ENCODE measurements at regions not wholly inside any gene's neighbourhood (a gene's known extent, or its start where the extent isn't known, plus 50 kb on each side); places are given as distances from the start of the nearest gene placed in this dataset.
"Not testable (repeated sequence)": the region's sequence is repeated elsewhere in the genome, so short reads cannot be mapped to it uniquely, and the experiment has no call there.

- peak; percentile 88 for DNase-seq (ENCODE audit: low spot score)
- in situ Hi-C loops (cut with HindIII; ENCODE audit: low sequenced_read_pairs): no loop called here
Observed at GRCh38 chr19:30240904-30241695, 131.1 kb upstream of the ZNF536 start.

GRCh38 chr19:30244533-30244932 lies 127.7 kb upstream of the ZNF536 start:
- in situ Hi-C loops (cut with HindIII; ENCODE audit: low sequenced_read_pairs): no loop called here
- no peak for DNase-seq (ENCODE audit: low spot score)

- in situ Hi-C loops (cut with HindIII; ENCODE audit: low sequenced_read_pairs): no loop called here
- DNase-seq (ENCODE audit: low spot score): no peak
Observed at GRCh38 chr19:30245401-30246039, 126.7 kb upstream of the ZNF536 start.

GRCh38 chr19:30249911-30250310 lies 122.3 kb upstream of the ZNF536 start:
- DNase-seq (ENCODE audit: low spot score): no peak
- in situ Hi-C loops (cut with HindIII; ENCODE audit: low sequenced_read_pairs): no loop called here

- no peak for DNase-seq (ENCODE audit: low spot score)
- in situ Hi-C loops (cut with HindIII; ENCODE audit: low sequenced_read_pairs): no loop called here
Observed at GRCh38 chr19:30252214-30252613, 120.0 kb upstream of the ZNF536 start.

GRCh38 chr19:30253581-30253996 lies 118.6 kb upstream of the ZNF536 start:
- in situ Hi-C loops (cut with HindIII; ENCODE audit: low sequenced_read_pairs): no loop called here
- DNase-seq (ENCODE audit: low spot score): peak; percentile 61

DNA sequence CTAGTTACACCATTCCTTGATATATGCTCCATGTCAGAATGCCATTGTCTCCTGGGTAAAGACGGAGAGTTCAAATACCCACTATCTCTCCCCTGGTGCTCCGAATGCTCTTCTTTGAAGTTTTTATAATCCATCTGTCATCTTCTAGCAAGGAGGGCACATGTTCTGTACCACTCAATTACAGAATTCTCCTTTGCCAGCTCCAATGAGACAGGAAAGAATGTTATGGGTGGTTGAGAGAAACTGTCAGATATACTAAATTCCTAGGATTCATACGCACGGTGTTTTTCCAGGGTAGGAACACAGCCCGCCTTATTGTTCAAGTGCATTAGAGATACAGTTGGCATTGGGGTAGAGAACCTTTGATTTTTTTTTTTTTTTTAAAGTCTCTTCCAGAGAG lies 118.0 kb upstream of the ZNF536 start:
- no peak for DNase-seq (ENCODE audit: low spot score)
- in situ Hi-C loops (cut with HindIII; ENCODE audit: low sequenced_read_pairs): no loop called here

DNA sequence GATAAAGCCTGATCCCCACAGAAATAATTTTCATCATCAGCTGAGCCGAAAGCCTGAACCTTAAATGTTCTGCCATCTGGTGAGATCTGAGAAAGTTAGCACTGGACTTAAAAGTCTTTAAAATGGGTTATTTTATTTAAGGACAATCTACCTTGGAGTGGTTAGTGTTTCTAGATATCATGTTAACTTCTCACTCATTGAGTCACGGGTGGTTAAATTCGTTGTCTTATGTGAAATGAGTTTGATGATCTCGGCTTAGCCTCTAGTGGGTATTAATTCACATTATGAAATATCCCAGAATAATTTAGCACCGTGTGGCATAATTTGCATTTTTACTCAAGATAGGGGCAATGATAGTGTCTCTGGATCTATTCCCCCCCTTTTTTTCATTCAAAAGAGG lies 117.4 kb upstream of the ZNF536 start:
- in situ Hi-C loops (cut with HindIII; ENCODE audit: low sequenced_read_pairs): no loop called here
- no peak for DNase-seq (ENCODE audit: low spot score)

- in situ Hi-C loops (cut with HindIII; ENCODE audit: low sequenced_read_pairs): no loop called here
- DNase-seq (ENCODE audit: low spot score): no peak
Observed at GRCh38 chr19:30255791-30256495, 116.2 kb upstream of the ZNF536 start.

DNA sequence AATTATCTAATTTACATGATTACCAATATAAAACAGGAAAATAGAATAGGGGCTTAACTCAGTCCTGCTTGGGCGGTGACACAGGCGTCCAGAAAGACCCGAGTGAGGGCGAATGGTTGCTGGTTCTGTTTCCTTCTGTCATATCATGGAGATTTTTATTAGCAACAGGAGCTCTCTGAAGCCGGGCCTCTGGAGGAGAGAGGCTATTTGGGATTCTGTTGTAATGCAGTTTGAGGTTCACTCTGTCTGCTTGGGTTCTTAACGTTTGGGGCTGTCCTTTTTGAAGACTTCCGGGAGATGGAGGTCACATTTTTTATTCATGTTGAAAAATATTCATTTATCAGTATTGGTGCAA lies 115.7 kb upstream of the ZNF536 start:
- in situ Hi-C loops (cut with HindIII; ENCODE audit: low sequenced_read_pairs): no loop called here
- no peak for DNase-seq (ENCODE audit: low spot score)

- in situ Hi-C loops (cut with HindIII; ENCODE audit: low sequenced_read_pairs): no loop called here
- DNase-seq (ENCODE audit: low spot score): no peak
Observed at GRCh38 chr19:30263830-30264381, 108.3 kb upstream of the ZNF536 start.

DNA sequence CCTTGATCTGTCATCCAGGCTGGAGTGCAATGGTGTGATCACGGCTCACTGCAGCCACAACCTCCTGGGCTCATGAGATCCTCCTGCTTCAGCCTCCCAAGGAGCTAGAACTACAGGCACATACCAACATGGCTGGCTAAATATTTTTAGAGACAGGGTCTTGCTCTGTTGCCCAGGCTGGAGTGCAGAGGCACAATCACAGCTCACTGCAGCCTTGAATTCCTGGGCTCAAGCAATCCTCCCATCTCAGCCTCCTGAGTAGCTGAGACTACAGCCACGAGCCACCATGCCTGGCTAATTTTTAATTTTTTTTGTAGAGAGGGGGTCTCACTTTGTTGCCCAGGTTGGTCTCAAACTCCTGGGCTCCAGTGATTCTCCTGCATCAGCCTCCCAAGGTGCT lies 106.3 kb upstream of the ZNF536 start:
- DNase-seq (ENCODE audit: low spot score); in situ Hi-C loops (cut with HindIII; ENCODE audit: low sequenced_read_pairs): not testable (repeated sequence)

DNA sequence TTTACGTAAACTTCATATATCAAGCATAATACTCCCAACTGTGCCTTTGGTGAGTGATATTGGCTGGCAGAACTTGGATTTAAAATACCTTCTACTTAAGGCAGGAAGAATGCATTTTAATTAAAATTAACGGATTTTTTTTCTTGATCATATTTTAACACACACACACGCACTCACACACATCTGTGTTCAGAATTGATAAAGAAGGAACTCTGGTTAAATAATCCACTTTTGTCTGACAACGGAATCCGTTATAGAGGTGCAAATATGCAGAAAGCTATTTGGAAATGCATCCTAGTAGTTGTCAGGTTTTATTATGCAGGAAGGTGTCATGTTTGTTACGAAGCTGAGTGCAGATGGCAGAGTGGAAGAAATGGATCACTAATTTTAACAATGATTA lies 105.5 kb upstream of the ZNF536 start:
- in situ Hi-C loops (cut with HindIII; ENCODE audit: low sequenced_read_pairs): no loop called here
- DNase-seq (ENCODE audit: low spot score): no peak

DNA sequence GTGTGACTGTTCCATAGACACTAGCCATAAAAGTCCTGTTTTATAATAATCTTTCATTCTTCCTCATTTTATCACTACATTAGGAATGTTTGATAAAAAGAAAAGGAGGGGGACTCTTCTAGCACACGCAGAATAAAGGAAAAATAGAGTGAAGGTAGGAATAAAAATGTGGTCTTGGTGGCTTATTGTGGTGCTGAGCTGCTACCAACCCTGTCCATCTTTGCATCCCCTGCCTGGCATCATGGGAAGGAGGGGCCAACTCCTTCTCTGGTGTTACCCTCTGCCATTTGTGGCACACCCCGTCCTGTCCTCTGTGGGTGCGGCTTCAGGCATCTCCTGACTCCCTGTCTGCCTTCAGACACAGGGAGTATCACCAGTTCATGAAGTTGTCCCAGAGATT lies 104.9 kb upstream of the ZNF536 start:
- DNase-seq (ENCODE audit: low spot score): no peak
- in situ Hi-C loops (cut with HindIII; ENCODE audit: low sequenced_read_pairs): no loop called here

DNA sequence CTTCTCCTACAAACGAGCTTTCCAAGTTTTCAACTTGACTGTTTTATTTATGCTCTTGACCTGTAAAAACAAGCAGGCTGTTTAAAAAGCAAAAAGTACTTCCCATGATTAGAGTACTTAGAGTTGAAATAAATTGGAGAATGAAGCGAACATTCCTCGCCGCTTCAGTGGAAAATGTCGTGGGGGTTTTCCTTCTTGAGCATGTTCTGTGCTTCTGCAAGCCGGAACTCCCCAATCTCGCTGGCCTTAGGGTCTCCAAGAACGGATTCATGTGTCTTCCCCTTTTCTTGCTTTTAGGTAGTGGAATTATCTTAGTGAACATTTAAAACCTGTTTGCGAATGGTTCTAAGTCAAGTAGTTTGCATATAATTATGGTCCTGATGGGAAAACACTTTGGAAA lies 103.6 kb upstream of the ZNF536 start:
- DNase-seq (ENCODE audit: low spot score): no peak
- in situ Hi-C loops (cut with HindIII; ENCODE audit: low sequenced_read_pairs): no loop called here

DNA sequence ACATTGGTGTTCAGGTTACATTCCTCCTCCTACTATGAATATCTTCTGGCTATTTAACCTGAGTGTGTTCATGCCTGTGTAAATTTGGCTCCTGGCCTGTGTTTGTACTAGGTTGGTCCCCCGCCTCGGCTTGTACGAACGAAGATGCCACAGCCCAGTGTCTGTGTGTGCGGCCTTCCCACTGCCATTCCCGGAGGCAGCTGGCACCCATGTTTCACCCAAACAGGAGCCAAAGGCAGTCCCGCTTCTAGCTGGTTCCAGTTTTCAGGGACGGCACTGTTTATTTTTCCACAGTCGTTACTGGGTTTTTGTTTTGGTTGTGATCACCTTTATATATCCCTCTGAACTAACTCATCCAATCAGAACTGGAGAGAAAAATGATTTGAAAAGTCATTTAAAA lies 102.5 kb upstream of the ZNF536 start:
- in situ Hi-C loops (cut with HindIII; ENCODE audit: low sequenced_read_pairs): no loop called here

DNA sequence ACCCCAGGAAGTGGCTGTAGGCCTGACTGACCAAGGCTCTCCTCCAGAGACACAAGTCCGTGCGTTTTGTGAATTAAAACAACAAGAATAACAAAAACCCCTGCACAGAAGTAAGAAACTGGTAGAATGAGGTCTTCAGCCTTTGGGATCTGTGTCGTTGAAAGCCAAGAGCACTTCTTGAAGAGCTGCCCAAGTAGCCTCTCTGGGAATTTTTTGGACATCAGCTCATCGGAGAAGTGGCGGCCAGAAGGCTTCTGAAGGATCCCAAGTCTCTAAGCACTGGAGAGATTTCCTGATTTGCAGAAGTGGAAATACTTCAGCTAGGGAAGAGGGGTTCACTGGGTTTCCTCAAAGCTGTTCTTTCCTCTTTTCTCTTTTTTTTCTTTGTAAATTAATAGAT lies 100.4 kb upstream of the ZNF536 start:
- in situ Hi-C loops (cut with HindIII; ENCODE audit: low sequenced_read_pairs): no loop called here
- no peak for DNase-seq (ENCODE audit: low spot score)

More for the DNA sequence above, 102.5 kb upstream of the ZNF536 start:
- DNase-seq (ENCODE audit: low spot score): peak; percentile 49

DNA sequence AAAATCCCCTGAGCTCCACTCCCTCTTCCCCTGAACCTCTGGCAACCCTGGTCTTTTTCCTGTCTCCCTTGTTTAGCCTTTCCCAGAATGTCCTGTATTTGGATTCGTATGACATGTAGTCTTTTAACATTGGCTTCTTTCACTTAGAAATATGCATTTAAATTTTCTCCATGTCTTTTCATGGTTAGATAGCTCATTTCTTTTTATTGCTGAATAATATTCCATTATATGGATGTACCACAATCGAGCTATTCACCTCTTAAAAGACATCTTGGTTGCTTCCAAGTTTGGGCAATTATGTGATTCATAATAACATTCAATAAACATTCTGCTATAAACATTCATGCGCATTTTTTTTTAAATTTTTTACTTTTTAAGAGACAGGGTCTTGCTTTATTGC lies 99.6 kb upstream of the ZNF536 start:
- in situ Hi-C loops (cut with HindIII; ENCODE audit: low sequenced_read_pairs): no loop called here
- DNase-seq (ENCODE audit: low spot score): no peak

DNA sequence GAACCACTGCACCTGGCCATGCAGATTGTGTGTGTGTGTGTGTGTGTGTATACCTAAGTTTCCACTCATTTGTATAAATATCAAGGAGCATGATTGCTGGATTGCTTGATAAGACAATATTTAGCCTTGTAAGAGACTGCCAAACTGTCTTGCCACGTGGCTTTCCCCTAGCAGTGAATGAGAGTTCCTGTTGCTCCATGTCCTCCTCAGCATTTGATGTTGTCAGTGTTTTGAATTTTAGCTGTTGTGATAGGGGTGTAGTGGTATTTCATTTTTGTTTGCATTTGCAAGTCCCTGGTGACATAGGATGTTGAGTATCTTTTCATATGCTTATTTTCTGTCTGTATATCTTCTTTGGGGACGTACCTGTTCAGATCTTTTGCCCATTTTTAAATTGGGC lies 99.0 kb upstream of the ZNF536 start:
- in situ Hi-C loops (cut with HindIII; ENCODE audit: low sequenced_read_pairs): no loop called here
- no peak for DNase-seq (ENCODE audit: low spot score)

DNA sequence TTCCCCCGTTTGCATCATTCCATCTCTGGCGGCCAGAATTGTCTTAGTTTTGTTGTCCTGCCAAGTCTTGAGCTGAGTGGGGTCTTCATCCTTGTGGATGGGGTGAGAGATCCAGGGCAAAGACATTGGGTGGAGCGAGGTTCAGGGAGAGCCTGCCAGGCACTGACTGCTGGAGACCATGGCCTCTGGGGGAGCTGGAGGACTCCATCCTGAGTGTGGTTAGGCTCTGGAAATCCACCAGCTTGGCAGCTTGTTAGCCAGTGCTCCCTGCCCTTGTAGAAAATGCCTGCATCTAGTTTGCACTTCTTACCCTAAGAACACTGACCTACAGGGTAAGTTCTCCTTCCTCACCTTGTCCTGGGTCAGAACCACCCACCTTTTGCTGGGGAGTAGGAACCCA lies 97.2 kb upstream of the ZNF536 start:
- peak; percentile 40 for DNase-seq (ENCODE audit: low spot score)
- in situ Hi-C loops (cut with HindIII; ENCODE audit: low sequenced_read_pairs): no loop called here

Measured in G401 (cell line).